ENCODE measurements at regions not wholly inside any gene's neighbourhood (a gene's known extent, or its start where the extent isn't known, plus 50 kb on each side); places are given as distances from the start of the nearest gene placed in this dataset.

- no peak for DNase-seq
These were observed 263.7 kb downstream of the SLITRK6 start for GRCh38 chr13:85535316-85536084.

DNA sequence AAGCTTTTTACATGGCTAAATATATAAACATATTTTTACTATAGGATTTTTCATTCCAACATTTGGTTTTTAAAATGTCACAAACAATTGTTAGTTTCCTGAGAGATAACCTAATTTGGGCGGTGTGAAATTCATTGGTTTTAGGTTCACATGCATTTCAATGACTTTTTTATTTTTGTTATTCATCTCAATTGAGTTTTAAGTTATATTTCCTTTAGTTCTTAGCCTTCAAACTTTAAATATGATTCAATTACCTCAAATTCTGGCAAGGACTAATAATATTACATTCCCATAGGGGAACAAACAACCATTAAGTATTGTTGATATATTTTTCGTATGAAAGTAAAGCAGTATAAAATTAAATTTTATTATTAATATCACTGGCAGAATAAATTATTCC lies 265.3 kb downstream of the SLITRK6 start:
- no peak for DNase-seq

DNA sequence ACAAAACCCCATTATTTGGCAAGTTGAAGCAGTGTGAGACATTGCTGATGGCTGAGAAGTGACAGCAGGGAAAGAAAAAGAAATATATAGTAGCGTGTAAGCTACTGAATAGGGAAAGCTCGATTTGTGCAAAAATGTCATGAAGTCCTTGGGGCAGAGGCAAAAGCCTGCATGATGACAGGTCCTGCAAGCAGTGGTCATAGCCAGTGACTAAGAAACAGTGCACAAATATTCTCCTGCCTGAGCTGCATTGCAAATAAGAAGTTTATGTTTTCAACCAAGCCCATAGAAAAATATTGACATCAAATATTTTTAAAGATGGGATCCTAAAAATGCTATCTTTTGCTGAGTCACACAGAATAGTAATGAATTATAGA lies 270.0 kb downstream of the SLITRK6 start:
- DNase-seq = no peak

- DNase-seq = peak; percentile 77
These were observed 270.6 kb downstream of the SLITRK6 start for GRCh38 chr13:85528491-85529217.

DNA sequence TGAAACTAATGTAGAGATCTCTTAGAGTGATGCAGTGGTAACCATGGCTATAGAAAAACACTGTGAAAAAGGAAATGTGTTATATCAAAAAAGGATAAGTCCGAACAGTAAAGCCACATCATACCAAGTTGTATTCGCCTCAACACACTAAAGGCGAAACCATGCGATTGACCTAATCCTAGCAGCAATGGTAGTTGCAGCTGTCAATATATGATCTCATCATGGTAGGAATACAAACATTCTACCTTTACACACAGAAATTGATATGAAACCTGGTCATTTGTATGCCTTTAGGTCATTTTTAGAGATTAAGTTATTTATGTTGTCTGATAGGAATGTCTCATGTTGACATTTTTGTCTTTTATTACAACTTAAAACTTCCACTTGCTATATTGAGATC lies 271.9 kb downstream of the SLITRK6 start:
- no peak for DNase-seq

- no peak for DNase-seq
These were observed 273.8 kb downstream of the SLITRK6 start for GRCh38 chr13:85525411-85525810.

DNA sequence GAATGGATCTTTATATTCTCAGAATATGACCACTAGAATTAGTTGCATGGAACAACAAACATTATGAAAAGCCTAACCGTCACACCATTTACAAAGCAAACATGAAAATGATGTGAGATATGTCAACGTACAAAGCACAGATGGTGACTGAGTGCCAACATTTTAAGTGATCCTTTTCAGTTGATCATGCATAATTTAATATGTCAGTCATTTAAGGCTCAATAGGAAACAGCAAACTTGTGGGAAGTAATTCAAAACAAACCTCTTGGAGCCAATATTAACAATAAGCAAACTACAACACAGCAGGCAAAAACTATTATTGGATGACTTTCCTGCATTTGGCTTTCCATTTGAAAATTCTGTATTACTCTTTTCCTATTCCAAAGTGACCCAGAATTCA lies 277.6 kb downstream of the SLITRK6 start:
- no peak for DNase-seq

- no peak for DNase-seq
These were observed 278.8 kb downstream of the SLITRK6 start for GRCh38 chr13:85520445-85520844.

DNA sequence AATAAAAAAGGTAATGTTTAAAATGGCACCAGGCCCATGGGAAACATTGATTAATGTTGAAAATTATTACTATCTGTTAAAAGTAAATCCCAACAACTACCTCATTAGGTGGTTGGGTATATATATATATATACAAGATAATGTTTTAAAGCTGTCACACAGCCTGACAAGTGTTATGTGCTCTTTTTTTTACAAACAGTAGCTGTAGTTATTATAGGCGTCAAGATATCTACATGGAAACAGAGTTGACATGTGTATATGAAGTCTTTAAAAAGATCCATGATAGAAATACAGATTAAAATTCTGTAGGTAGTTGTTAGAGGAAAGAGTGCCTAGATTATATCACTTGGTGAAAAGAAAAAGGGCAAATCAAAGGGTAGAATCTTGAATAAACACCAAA lies 279.9 kb downstream of the SLITRK6 start:
- no peak for DNase-seq

DNA sequence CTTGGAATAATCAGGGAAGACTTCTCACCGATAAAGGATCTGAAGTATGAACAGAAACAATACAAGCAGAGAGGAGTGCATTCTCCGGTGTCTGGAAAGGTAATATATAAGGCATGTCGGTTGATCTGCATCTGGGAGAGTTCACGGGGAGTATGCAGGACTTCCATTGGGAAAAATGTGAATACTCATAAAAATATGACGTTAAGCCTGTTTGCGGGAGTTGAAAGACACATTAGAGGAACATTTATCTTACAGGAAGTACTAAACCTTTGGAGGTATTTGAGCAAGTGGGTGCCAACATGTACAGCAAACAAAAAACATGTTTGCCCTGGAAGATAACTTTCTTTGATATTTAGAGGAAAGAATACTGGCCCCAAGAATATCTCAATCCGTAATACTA lies 286.8 kb downstream of the SLITRK6 start:
- no peak for DNase-seq

GRCh38 chr13:85509512-85509911 lies 289.7 kb downstream of the SLITRK6 start:
- DNase-seq = no peak

DNA sequence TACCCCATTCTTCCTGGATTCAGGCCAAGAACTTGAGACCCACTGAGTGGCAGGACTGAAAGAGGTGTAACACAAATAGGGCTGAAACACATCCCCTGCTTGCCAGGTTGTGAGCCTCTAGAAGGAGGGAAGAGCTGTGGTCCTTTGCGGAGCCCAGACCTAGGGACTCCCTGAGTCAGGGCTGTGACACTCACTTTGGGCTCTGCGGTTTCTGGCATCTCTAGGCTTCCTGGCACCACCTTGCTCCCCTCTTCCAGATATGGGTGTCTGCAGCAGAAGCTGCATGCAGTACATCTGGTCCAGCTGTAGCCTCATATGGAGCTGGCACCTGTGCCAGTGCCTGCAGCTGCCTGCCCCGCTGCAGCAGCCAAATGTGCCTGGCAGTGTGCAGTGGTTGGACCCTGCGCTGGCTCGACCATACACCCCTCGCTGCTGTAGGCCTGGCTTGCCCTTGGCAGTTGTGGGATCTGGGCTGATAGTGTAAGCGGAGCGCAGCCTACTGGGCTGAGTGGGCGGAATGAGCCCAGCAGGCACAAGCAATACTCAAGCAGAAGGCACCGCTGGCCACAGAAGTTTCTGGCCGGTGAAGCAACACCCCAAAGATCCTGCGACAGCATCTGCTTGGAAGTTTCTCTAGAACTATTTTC lies 290.4 kb downstream of the SLITRK6 start:
- peak; percentile 61 for DNase-seq

- no peak for DNase-seq
These were observed 295.4 kb downstream of the SLITRK6 start for GRCh38 chr13:85503797-85504196.

DNA sequence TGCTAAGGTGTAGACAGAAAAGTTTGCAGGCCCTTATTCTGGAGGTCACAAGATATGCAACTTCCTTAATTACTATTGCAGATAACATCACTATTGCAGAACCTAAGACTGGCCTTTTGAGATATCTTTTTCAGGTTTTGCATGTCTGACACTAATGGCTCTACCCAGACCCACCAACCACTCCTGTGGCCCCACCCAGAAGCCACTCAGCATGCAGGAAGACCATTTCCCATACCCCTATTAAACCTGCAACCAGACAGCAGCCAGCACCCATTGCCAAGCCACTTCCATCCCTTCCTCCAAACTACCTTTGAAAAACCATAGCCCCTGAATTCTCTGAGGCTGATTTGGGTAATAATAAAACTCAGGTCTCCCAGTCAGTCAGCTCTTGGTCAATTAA lies 297.6 kb downstream of the SLITRK6 start:
- DNase-seq = peak; percentile 85

DNA sequence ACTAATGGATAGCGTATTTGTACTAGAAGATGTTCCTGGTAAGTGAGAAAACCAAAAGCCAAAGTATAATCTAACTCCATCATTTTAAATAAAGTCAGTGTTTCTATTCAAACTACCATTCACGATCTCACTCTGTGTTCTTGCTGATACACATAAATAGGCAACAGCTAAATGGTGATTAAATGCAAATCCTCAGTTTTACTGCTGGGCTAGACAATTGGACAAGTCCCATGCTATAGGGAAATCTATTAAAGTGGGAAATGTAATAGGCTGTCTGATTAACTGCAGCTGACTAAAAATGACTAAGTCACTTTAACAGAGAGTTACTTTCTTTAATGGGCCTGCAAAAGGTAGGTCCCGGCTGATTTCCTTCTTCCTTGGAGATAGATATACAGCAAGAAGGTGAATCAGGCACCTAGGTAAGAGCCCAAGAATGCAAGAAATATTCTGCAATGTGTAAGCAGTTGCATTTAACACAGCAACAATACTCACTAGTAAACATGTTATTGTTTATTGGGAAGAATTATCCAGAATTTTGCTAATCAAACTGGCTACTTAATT lies 298.4 kb downstream of the SLITRK6 start:
- no peak for DNase-seq

- peak; percentile 71 for DNase-seq
These were observed 300.4 kb downstream of the SLITRK6 start for GRCh38 chr13:85498774-85499173.

DNA sequence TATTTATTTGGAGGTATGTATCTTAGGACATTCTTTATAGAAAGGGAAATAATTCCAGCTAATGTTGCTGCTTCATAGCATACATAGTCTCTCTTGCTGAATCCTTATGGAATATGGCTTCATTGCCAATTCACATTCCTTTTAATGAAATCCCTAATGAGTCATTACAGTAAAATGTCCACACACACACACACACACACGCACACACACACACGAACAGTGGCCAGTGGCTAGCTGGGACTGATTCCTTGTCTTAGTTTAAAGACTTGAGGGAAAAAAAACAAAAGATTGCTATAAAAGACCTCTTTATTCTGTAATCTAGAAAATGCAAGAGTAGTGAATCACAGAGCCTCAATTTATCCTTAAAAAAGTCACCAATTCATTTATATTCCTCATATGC lies 301.6 kb downstream of the SLITRK6 start:
- DNase-seq = peak; percentile 78

GRCh38 chr13:85492283-85492682 lies 306.9 kb downstream of the SLITRK6 start:
- DNase-seq = no peak

- no peak for DNase-seq
These were observed 312.6 kb downstream of the SLITRK6 start for GRCh38 chr13:85486663-85487062.

- no peak for DNase-seq
These were observed 326.1 kb downstream of the SLITRK6 start for GRCh38 chr13:85473144-85473543.

GRCh38 chr13:85469320-85469719 lies 329.9 kb downstream of the SLITRK6 start:
- DNase-seq = no peak

- no peak for DNase-seq
These were observed 336.3 kb downstream of the SLITRK6 start for GRCh38 chr13:85462792-85463425.

DNA sequence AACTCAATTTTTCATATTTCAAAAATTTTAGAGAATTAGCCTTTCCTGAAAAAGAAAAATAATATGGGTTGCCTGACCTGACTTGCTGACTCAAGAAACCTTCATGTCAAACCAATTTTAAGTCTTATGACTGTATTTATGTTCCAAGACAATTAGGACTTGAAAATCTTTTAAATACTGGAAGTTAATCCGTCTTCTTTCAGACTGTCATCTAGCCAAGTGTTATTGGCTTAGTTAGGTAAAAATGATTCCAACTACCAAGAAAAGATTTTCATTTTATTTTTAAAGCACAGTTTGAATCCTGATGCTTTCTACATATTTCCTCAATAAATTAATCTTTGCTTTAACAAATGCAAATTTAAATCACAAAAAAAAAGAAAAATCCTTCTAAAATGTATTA lies 337.6 kb downstream of the SLITRK6 start:
- DNase-seq = no peak
